ENCODE measurements at regions not wholly inside any gene's neighbourhood (a gene's known extent, or its start where the extent isn't known, plus 50 kb on each side); places are given as distances from the start of the nearest gene placed in this dataset.
"Not testable (repeated sequence)": the region's sequence is repeated elsewhere in the genome, so short reads cannot be mapped to it uniquely, and the experiment has no call there.

GRCh38 chr7:53495181-53495580 lies 459.7 kb downstream of the POM121L12 start:
- not testable (repeated sequence) for H3K4me3 ChIP-seq (ENCODE audit: low read depth, low read length)

- no peak overlapping the region for H3K4me3 ChIP-seq (ENCODE audit: low read depth, low read length)
Measured at GRCh38 chr7:53500076-53500475, 464.6 kb downstream of the POM121L12 start.

DNA sequence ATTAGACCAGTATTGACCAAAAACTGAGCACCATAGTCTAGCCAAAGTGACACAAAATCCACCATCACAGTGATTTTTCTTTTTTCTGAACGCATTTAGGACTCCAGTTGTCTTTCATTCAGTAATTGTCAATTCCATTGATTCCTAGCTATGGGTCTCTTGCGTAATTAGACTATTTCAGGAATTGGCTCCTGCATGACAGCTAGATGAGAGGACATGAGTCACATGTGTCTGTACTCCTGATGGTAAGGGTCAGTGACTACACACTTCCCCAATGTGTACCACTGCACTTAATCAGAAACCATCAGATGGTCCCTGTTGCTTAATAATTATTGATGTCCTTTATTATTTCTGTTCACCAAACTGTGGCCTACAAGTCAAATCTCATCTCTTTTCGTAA lies 469.5 kb downstream of the POM121L12 start:
- no peak overlapping the region for H3K4me3 ChIP-seq (ENCODE audit: low read depth, low read length)

- no peak overlapping the region for H3K4me3 ChIP-seq (ENCODE audit: low read depth, low read length)
Measured at GRCh38 chr7:53518319-53518718, 482.9 kb downstream of the POM121L12 start.

DNA sequence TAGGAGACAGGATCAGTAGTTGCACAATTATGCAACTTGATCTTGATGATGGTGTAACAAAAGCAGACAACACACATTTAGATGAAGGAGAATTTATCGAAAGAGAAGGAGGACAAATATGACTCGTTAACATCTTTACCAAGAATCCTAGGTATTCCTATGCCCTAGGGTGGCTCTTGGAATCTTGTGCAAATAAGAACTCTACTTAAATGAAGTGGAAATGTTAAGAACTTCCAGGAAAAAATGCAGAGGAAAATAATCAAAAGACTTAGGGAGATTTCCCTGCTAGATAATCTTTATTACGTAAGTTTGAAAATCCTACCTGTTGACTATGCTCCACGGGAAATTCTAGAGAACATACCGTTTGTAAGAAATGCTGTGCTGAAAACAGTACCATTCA lies 485.4 kb downstream of the POM121L12 start:
- no peak overlapping the region for H3K4me3 ChIP-seq (ENCODE audit: low read depth, low read length)

DNA sequence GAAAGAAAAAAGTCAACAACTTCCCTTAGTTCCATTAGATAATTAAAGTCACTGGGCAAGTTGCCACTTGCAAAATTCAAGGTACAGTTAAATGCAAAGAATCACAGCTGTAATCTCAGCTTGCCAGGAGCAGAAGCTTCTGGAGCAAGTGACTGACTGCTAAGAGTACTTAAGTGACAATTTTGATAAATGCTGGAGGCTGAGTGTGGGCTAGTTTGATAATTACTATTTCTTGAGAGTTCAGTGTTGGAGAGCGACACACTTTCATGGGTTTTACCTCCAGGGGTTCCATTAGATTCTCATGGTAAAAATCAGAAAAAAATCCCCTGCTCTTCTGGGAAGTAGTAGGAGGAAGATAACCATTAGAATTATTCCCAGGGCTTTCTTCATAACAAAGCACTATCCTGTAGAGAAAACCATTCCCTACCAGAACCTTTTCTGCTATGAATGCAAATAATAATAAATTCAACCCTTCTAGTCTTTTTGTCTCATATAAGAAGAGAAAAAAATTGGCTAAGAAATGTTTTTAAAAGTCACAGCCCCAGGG lies 486.3 kb downstream of the POM121L12 start:
- no peak overlapping the region for H3K4me3 ChIP-seq (ENCODE audit: low read depth, low read length)

DNA sequence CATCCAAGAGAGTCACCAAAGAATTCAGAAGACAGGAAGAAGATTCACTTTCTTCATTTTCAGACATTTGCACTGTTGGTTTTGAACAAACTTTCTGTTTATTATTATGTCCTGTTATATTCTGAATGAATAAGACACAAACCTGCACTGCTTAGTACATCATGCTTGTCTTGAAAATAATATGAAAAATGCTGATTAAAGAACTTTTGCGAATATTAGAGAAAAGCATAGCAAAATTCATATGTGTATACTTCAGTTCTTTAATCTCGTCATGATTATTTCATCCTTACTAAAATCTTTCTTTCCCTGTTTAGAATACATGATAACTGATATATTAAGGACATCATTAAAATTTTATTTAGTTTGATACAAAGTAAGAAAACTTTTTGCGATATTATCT lies 504.1 kb downstream of the POM121L12 start:
- H3K4me3 ChIP-seq (ENCODE audit: low read depth, low read length), result no peak overlapping the region

DNA sequence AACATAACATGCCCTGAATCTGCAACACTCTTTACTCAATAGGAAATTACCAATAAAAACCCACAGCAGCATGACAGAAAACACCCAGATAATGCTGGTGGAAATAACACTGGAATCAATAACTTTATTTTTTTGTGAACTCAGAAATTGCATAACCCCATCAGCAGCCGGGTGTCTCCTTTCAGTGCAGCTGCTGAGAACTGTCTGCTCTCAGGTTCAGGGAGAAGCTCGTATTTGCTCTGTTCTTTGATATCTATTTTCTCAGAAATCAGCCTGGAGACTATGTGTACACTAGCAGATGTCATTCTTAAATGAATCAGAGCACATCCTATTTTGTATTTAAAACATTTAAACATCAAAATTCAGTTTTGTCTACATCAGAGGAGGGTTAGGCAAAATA lies 506.0 kb downstream of the POM121L12 start:
- no peak overlapping the region for H3K4me3 ChIP-seq (ENCODE audit: low read depth, low read length)

DNA sequence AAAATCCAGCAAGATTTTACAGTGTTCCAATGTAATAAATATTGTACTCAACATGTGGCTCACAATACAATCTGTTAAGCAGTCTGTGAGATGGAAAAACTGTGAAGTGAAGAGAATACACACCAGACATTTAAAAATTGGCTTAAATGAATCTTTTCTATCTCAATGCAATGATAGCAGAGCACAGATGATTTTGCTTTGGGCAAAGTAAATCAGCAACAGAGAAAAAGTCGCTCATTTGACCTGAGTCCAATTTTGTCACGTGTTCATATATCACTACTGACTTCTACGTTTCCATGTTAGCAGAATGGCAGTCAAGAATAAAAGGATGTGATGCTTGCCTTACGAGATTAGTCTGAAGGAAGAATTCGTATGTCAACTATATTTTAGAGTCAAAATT lies 506.7 kb downstream of the POM121L12 start:
- H3K4me3 ChIP-seq (ENCODE audit: low read depth, low read length), result no peak overlapping the region

Data from iPS-11a (cell line).